Tongue (tissue), 1 donor: ENCODE measurements at regions not wholly inside any gene's neighbourhood (a gene's known extent, or its start where the extent isn't known, plus 50 kb on each side); places are given as distances from the start of the nearest gene placed in this dataset.

Experiments
- DNase-seq: peaks from one replicate; pipeline ENCODE4 v3.0.0-alpha.2; 2015

DNA sequence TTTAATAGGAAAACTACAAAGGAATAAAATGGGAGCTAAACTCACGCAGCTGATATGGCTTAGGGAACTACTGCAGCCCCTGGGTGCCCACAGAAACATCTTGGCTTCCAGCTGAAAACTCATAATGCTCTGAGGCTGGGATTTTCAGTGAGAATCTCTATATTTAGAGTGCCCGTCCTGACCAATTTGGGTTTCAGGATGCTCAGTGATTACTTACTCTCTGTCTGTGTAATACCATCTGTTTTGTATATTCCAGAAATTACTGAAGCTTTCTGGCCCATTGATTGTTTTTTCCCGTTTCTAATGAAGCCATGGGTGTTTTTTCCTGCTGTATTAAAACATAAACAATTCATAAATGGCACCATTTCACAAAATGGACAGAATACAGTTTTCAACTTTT is 50.6 kb upstream of the ZNF385D start:
- no peak for DNase-seq

DNA sequence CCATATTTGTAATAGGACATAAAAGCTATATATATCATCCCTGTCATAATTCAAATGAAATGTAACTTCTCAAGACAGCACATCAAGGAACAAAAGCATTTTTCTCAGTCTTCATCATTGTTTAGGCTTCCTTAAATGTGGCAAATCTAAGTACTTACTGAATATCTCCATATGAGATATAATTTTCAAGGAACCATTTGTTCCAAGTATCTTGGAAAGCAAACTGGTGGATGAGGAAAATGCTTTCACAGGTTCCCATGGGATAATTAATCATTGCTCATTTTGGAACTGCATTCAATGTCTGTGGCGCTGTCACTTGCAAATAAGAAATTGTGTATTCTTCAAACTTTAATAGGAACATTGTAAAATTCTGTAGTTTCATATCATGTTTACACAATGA is 52.6 kb upstream of the ZNF385D start:
- DNase-seq = no peak

DNA sequence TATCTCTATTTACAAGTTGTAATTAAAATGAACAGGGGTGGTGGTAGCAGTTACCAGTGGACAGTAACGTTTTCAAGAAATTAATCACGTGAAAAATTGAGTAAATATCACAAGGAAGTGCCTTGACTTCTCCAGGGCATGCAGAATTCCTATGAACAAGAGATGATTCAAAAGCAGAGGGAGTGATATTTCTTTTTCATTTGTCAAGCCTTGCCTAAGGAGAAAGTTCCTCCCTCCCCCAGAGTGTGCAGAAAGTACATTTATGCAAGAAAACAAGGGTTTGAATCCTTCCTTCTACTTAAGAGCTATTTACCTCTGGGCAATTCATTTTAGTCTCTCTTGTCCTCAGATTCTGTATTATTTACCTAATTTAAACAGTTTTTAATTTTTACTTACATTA is 53.3 kb upstream of the ZNF385D start:
- no peak for DNase-seq

DNA sequence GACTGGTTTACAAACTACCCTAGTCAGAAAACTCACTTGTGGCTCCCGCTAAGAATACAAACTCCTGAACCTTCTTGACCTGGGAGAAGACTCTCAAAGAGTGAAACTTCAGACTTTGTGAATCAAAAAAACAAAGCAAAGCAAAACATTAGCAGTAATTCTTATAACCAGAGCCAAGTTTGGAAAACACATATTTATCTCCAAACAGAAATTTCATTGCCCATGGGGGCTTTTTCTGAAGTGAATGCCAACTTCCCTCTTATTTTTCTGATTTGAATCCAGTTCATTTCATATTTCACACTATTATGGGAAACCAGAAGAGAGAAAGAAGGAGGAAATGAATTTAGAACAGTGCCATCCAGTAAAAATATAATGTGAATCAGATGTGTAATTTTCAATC is 55.7 kb upstream of the ZNF385D start:
- no peak for DNase-seq

DNA sequence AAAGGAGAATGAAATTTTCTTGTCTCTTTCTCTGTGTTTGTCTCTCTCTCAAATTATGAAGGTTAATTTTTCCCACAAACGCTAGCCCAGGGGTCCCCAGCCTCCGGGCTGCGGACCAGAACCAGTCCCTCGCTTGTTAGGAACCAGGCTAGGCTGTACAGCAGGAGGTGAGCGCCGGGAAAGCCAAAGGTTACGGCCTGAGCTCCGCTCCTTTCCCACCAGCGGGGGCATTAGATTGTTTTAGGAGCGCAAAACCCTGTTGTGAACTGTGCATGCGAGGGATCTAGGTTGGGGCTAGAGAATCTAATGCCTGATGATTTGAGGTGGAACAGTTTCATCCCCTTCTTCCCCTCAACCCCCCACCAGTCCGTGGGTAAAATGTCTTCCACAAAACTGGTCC is 74.7 kb upstream of the ZNF385D start:
- DNase-seq = no peak

DNA sequence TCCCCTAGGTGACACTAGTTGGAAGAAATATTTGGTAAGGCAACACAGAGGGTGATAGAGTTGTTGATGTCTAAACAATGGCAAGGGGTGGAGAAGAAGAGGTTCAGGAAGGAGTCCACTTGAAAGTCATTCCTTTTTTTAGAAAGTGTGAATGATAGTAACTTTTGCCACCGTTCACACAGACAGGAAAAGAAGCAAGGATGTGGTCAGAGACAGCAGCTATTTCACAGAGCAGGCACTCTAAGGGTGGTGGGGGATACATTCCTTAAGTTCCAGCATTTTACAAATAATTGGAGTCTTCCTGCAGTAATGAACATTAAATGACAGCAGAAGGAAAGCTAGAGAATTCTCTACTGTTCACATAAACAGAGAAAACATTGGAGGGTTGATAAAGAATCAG is 75.4 kb upstream of the ZNF385D start:
- no peak for DNase-seq

DNA sequence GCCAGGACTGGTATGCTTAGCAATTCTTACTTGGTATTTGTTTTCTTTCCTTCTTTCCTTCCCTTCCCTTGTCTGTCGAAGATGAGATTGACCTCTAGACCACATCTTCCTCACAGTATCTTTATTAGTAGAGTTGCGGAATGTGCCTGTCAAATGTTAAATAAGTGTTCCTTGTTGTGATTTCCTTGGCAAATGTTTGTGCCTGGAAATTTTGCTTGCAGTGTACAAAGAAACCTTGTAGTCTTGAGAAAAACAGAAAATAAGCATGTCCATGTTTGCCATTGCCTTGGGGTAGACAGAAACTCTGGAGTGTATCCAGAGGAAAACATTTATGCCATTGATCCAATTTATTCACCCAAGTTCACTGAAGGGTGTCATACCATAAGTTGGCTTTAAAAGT is 79.5 kb upstream of the ZNF385D start:
- DNase-seq = peak; percentile 30

DNA sequence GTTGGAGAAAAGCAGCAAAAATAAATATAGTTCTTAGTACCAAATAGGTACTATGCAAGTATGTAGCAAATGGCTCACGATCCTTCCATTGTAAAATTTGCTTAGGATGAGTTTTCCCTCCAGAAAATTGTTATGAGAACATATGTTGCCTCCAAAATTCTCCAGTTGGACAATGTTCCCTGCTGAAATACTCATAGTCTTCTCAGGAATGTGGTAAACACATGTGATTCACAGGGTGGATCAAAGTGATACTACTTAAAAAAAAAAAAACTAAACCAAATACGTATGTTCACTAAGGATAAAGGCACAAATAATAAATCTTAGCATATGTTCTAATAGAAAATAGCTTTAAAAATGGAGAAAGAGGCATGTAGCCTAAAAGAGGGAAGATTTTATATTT is 84.3 kb upstream of the ZNF385D start:
- DNase-seq = no peak

DNA sequence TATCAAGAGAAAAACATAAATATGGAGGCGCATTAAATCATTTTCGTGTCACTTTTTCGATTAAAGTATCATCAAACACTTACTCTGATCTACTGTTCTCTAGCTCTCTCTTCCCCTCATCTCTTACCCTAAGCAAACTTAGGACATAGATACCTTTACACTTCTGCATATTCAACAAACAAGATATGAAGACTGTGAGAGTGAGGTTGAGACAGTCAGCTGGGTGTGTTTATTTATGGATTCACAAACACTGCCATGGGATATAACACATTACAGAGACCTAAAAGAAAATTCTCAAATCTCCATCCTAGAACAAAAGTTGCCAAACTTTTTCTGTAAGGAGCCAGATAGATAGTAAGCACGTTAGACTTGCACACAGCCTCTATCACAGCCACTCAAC is 85.2 kb upstream of the ZNF385D start:
- no peak for DNase-seq

DNA sequence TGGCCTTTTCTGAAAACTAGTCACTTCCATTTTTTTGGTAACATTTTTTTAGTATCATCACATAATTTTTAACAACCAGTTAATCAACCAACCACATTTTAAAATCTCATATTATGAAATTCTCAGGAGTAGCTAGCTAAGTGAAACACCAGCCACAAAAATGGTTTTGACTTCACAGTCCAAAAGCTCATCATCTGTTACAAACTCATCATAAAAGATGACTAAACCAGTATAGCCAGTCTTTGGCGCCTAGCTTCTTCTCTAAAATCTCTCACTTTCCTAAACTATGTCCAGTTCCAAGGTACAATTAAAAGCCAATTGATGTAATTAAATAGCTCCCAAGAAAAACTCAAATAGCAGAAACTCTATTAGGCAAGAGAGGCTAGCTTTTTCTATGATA is 88.2 kb upstream of the ZNF385D start:
- no peak for DNase-seq

DNA sequence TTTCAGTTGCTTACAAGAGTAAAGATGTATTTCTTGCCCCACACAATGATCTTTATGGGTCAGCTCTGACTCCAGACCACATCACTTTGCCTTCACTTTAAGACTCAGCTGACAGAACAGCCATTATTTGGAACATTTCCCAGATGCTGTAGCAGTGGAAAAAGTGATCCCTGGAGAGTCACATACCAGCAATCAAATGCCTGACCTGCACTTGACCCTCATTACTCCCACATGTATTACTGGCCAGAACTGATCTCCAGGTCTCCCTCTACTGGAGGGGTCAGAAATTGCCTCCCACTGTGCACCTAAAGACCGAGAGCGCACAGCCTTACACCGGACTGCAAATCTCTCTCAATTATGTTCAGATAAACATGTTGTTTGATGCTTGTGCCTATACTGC is 88.6 kb upstream of the ZNF385D start:
- DNase-seq = peak; percentile 36

DNA sequence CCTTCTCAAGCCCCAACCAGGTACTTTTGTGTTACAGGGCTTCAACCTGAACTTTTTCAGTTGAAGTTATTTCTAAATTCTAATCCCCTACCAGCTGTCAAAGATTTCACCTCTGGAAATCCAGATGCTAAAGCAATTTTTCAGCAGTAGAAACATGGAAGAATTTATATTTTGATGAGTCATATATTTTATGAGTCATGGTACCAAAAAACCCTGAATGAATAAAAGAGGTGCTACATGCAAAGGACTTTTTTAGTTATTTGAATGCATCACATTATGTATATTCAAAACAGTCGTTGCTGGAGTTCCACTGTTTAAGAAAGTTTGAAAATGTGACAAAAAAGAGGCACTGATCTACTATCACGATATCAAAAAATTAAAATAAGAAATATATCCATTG is 96.0 kb upstream of the ZNF385D start:
- no peak for DNase-seq

DNA sequence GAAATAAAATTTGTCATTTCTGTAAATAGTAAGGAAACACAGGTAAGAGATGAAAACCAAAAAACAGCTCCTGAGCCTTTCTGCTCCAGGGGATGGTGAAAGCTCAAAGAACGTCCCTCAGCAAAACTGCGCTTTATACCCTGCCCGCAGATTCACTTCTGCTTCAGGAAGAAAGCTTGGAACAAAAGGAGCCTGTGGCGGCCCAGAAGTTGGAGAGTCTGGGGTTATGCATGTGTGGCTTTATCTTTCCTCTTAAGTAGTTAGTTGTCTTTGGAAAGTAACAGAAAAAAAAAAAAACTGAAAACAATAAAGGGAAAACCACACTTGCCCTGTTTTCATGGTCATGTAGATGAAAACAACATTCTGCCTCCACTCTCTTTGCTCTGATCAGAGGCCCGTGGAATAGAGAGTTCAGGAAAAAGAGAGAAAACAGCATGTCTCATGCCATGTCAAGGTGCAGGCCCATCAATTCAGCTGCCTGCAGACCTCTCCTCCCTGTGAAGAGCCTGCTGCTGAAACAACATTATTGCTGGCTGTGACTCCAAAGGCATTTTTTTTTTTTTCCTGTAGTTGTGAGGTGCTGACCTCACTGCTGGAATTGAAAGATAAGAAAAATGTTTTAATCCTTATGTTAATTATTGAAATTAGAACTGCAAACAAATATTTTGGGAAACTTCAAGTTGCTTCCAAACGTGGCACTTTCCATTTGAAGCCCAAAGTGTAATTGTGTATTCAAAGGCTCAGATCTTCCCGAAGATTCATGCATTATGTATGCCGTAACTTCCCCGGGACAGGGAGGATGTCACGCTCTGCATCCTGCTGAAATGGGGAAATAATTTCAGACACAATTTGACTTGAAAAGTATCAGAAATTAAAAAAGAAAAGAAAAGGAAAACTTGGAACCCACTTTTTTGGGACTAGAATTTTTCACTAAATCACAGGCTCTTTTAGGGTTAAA is 108.4 kb upstream of the ZNF385D start:
- DNase-seq = no peak

DNA sequence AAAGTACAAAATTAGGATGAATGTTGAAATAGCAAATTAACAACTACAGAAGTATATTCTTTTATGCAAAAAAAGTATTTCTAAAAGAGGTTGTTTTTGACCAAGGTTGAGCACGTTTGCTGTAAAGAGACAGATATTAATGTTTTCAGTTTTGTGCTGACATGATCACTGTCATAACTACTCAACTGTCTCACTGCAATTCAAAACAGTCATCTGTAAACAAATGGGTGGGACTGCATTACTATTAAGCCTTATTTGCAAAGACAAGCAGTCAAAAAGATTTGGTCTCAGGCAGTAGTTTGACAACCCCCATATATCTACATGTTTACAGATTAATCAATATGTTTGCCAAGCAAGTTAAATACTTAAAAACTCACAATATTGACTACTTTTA is 109.1 kb upstream of the ZNF385D start:
- no peak for DNase-seq

DNA sequence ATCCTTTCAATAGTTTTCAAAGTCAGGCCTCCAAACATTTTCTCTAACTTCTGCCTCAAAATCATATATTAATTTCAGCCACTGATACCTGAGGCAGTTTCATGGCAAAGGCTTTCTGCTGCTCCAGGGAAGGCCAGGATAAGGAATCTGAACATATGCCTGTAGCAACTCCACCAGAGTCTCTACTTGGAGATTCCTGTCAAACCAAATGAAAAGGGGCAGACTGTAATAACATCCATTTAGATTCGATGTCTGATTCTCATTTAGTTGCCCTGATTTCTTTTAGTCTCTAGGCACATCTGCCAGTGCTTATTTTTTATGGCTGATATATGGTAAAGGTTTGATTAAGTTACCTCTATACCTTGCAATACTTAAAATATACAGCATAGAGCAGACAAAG is 109.6 kb upstream of the ZNF385D start:
- DNase-seq = no peak

DNA sequence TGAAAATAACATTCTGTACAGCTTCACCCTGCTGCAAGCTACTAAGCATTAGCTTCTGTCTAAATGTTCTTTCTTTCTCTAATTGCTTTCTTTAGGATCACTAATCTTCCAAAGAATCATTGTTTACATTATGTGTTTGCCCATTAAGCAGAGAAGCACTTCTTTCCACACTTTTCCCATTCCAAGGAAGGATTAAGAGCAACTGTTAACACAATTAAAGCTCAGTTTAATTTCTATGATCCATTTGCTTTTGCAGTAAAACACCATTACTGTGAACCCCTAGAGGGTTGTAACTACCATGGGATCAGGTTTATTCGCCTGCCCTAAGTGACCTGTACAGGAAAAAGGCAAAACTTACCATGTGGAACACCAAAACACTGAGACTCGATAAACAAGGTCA is 125.8 kb upstream of the ZNF385D start:
- no peak for DNase-seq

DNA sequence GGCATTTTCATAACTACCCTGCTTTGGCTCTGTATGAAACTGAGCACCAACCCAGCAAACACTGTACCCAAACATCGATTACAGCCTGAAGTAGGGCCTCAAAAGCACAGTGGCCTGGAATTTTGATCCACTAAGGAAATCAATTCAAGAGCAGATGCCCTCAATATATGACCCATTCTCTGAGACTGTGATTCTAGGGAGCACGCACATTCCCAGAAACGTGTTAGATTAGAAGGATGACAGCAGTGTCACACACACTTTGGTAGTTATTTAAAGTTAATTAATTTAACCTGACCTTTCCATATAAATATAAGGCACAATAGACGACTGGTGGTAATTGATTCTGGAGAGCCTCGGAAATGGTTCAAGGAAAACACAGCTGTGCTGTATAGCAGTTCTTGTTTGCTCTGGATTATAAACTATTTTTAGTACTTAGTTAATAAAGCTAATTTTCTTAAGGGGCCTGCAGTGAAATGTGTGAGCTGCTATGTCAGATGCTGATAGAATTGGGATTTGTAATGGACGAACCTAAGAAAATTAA is 126.3 kb upstream of the ZNF385D start:
- DNase-seq = no peak

DNA sequence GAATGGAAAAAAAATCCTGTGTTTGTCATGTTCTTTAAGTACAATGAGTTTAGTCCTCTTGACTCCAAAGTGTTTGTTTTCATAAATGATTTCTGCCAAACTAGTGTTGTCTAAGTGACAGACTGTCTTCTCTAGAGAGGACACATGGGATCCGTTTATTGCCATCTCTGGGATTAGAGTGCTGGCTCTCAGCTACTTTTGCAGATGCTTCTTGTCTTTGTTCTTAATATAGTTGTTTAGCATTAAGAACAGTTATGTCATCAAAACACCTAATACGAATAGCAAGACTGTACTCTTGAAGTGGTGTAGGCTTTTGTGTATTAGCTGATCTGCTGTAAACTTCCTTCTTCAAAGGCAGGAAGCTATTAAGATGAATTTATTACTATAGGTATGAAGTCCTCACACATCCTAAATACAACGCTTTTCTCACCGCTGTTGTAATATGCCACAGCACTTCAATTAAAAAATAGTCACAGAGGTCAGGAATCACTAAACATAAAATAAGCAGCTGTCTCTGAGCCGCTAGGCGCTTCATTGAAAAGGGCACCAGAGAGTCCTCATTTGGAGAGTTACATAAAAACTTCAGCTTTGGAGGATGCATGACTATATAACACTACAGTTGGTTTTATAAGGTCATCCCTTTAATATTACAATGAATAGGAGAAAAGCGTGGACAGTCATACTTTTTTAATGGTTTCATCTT is 128.3 kb upstream of the ZNF385D start:
- peak; percentile 40 for DNase-seq

DNA sequence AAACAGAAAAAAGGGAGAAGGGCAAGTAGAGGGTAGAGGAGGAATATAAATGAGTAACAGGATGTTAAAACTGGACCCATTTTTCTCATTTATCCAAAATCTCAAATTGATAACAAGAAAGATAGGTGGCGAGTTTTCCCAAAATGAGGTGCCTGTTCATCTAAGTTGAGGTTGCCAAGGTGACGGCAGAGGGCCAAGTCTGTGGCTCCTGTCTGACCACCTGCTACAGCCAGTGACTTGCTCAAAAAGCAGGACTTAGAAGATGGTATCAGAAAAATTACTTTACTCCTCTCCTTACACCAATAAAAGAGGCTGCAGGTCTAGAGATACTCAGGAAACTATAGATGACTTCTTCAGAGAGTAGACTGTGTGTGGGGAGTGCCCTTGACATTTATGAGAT is 137.6 kb upstream of the ZNF385D start:
- no peak for DNase-seq

DNA sequence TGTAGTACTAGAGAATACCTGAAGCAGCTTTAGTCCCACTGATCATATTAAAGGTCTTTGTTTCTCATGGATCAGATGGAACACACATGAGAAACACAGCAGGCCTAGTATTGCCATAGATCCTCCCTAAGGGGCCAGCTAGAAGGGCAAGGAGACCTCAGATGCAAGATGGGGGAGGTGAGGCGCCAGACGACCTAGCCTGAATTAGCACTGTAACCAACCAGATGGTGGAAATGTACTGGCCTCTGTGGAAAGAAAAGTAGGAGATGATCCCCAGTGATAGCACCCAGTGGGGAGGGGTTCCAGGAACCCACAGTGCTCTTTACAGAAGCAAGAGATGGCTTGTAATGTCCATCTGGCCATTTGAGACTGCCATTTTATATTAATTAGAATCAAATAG is 138.2 kb upstream of the ZNF385D start:
- no peak for DNase-seq

DNA sequence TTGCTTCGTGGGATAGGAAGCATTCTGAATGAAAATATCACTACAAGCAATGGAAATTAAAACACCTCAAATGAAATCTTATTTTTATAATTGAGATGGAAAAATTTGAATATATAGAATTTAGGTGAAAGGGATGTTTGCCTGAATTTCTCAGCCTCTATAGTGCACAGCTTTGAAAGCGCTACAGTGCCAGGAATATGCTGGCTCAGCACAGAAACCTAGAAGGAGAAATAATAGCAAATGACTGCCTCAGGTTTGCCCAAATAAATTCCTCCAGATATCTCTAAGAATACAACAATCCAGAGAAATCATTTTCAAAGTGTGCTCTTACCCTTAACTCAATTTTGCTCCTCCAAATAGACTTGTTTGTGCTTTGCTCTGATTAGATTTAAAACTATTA is 141.1 kb upstream of the ZNF385D start:
- no peak for DNase-seq

DNA sequence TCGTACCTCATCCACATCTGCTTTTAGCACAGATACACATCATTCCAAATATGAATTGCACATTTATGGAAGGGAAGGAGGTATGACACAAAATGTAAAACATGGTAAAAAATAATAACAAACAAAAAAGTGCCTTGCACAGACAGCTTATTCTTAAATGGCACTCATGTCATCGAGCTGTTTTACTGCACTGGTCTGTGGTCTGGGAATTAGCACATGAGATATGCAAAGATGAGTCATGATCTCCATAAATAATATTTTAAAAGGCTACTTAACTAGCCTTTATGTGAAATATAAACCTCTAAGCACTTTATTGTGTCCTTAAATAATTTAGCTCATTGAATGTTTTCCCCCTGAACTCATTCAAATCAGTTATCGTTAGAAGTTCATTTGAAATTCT is 142.2 kb upstream of the ZNF385D start:
- no peak for DNase-seq

DNA sequence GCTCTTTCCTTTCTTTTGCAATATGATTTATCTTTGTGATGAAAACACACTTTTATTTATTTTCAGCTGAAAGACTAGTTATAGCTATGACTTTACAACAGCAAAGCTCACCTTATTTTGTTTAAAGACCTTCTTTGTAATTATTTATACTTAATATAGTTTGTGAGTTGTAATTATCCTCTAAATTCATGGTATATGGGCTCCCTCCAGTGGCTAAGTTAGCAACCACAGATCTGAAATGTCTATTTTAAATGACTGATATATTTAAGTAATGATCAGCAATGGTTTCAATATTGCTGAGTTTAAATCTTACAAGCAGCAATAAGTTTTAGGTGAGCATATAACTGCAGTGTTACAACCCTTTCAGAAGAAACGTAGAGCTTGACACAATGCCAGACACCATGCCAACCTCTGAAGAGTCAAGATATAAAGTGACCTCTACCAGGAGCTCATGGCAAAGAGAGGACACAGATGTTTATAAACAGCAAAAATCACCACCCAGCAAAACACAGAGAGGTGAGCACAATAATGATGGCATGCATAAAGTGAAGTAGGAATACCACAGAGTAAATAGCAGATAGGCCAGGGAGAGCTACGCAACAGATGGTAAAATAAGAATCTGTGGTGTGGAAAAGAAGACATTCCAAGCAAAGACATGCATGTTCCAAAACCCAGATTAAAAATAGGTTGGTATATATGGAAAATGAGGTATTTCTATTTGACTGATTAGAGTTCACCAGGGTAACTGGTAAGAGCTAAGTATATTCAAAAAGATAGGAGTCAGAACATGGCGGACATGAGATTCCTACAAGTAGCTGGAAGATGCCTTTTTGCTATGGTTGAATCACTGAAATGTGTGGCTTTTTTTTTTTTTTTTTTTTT is 143.7 kb upstream of the ZNF385D start:
- DNase-seq = peak; percentile 64
